ENCODE measurements at regions not wholly inside any gene's neighbourhood (a gene's known extent, or its start where the extent isn't known, plus 50 kb on each side); places are given as distances from the start of the nearest gene placed in this dataset.

GRCh38 chr7:94810496-94810895 lies 96.9 kb upstream of the PPP1R9A start:
- TF ChIP-seq POLR2A (IDR thresholded peaks at IDR 0.05) (no peak), CTCF (IDR thresholded peaks at IDR 0.05) (no peak), EP300 (IDR thresholded peaks at IDR 0.05) (no peak)
